ENCODE measurements at regions not wholly inside any gene's neighbourhood (a gene's known extent, or its start where the extent isn't known, plus 50 kb on each side); places are given as distances from the start of the nearest gene placed in this dataset.
A peak's percentile ranks its signal among the peaks of the same experiment; 100 is the strongest.
"Not testable (repeated sequence)": the region's sequence is repeated elsewhere in the genome, so short reads cannot be mapped to it uniquely, and the experiment has no call there.

DNA sequence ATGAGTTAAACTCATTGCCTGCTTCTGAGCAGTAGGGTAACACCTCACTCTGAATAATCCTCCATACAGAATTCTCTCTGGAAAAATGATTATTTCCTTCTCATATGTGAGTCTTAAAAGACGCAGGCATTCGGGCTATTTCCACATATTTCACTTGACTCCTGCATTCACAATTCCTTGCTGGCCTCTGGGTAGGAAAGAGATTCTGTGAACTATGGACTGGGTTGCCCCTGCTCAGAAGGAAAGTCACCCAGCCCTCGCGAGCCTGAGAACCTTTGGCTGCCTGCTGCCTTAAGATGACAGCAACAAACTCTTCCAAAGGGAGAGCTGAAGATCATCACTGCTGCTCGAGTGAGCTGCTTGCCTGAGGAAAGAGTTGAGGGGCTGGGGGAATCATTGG, 216.8 kb downstream of the BAMBI start:
- DNase-seq, result no peak

DNA sequence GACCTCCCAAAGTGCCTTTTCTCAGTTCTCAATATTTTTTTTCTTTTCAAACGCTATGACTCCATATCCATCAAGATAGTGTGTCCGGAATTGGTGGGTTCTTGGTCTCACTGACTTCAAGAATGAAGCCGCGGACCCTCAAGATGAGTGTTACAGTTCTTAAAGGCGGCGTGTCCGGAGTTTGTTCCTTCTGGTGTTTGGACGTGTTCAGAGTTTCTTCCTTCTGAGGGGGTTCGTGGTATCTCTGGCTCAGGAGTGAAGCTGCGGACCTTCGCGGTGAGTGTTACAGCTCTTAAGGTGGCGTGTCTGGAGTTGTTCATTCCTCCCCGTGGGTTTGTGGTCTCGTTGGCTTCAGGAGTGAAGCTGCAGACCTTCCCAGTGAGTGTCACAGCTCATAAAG, 218.3 kb downstream of the BAMBI start:
- DNase-seq, result not testable (repeated sequence)

DNA sequence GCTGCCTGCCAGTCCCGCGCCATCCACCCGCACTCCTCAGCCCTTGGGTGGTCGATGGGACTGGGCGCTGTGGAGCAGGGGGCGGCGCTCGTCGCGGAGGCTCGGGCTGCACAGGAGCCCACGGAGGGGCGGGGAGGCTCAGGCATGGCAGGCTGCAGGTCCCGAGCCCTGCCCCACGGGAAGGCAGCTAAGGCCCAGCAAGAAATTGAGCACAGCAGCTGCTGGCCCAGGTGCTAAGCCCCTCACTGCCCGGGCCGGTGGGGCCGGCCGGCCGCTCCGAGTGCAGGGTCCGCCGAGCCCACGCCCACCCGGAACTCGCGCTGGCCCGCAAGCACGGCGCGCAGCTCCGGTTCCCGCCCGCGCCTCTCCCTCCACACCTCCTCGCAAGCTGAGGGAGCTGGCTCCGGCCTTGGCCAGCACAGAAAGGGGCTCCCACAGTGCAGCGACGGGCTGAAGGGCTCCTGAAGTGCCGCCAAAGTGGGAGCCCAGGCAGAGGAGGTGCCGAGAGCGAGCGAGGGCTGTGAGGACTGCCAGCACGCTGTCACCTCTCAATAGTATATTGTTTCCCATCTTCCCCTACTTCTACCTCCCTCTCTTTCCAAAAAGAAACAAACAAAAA, 219.6 kb downstream of the BAMBI start:
- DNase-seq, result peak in 2 of 51 donors; percentile 6 to 10

DNA sequence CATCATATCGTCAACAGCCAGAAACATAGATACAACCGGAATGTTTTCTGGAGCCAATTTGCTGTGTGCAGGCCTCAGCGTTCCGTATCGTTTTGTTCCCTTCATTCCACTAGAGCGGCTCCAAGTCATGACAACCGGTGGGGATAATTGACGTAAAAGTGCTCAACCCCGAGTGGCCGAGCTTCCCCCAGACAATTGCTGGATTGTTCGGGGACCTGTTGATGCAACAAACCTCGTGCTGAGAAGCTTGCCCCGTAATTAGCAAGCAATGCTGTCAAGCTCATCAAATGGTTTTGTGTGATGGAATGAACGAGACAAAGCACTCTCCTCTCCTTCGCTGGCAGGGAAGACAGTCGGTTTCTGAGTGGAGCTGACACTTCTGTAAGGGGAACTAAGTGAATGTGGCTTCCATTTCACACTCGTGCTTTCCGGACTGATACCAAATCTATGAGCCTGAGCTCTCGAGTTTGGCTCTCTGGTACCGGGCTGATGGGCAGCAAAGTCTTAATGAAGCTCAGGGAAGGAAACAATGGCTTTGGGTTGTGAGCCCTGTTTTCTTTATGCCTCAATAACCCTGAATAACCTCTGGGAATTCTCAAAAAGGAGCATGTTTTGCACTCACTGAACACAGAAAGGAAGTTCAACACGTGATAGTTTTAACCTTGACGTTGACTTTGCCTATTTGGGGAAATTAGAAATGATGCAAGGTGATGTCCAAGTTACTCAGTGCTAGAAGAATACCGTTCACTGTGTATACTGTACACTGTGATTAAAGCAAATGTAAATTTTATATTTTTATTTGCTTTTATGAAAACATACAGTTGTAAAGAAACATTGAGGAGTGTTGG, 220.5 kb downstream of the BAMBI start:
- DNase-seq, result peak in 39 of 51 donors; percentile 6 to 75 (median 27)

DNA sequence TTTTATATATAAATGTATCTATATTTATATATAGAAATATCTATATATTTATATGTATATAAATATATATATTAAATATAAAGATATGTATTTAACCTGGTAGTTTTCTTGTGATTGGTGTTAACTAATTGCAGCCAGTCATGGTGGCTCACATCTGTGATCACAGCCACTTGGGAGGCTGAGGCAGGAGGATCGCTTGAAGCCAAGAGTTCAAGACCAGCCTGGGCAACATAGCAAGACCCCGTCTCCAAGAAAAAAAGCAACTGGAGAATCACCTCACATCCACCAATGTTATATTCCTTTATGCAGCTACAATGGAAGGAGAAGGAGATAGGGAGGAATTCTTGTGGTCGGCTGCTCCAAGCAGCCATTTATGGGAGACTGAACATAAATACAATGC, 224.9 kb downstream of the BAMBI start:
- no peak for DNase-seq

DNA sequence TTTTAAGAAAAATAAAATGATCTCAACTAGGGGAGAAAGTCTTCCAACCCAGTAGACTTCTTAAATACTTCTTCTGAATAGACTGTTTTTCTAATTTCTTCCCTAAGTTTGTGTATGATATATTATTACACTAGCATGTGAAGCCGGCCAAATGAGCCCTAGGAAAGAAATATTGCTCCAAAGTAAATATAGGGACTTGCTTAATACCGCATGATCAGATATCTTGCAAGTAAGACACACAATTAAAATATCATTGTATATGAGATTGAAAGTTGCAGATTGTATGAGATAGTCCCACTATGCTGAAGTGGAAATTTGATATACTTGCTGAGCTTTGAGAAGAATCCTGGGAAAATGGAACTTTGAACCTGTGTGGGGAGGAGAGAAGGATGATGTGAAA, 225.7 kb downstream of the BAMBI start:
- DNase-seq, result no peak

DNA sequence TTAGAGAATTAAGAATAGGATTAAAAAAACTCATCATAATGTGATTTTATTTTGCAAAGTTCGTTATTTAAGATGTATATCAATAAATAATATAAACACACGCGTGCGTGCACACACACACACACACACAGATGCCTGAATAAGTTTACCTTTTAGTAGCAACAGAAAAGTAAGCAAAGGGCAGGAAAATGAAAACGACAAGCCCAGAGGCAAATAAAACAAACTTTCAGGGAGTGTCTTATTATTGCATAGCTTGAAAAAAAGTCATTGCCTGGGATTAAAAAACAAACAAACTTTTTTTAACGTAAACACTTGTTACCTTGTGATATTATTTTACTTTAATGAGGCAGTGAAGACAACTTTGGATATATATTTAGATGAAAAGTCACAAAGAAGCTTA, 226.4 kb downstream of the BAMBI start:
- no peak for DNase-seq

DNA sequence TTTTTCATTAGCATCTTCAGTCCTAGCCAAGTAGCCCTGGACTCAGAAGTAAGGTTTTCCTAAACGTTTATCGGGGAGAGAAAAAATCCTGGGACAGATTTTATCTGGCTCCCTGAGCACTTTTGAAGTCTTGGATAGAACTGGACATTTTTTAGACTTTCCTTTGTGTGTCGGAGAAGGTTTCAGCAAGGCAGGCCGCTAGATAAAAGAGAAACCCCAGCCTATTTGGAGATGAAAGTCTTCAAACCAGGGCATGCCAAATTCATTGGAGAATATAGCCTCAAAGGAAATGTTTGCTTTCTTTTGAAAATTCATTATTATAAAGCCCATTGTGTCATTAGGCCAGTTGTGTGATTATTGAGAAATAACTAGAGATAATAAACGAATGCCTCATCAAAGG, 228.1 kb downstream of the BAMBI start:
- no peak for DNase-seq

DNA sequence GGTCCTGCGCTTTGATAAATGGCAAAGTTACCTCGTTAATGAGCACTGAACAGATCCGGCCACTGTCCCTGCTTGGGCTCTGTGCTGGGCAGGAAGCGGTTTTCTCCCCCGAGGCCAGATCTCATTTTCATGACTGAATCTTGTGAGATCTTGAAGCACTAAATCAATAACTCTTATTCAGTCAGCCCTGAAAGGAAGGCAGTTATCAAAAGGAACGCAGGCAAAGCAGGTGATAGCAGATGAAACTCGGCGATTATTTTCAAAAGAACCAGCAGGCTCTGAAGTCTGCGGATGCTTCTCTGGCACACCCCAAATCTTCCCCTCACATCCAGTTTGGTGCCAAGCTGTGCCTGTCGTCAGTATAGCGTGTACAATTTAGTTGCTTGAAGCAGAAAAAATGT, 228.7 kb downstream of the BAMBI start:
- DNase-seq, result no peak

DNA sequence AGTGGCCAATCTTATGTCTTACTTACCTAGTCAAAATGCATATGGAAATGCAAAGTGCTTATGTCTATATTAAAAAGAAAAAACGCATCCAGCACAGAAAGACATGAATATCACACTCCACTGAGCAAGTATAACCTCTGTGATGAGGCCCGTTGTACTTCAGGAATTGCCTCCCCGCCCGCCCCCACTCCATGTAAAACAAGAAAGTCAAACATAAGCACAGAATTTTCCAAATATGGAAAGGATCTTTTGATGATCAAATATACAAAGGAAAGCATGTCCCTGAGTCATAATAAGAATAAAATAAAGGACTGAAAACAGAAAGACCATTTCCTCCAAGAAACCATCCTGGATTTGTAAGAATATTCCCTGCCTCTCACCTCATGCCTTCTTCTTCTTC, 229.1 kb downstream of the BAMBI start:
- DNase-seq, result no peak

DNA sequence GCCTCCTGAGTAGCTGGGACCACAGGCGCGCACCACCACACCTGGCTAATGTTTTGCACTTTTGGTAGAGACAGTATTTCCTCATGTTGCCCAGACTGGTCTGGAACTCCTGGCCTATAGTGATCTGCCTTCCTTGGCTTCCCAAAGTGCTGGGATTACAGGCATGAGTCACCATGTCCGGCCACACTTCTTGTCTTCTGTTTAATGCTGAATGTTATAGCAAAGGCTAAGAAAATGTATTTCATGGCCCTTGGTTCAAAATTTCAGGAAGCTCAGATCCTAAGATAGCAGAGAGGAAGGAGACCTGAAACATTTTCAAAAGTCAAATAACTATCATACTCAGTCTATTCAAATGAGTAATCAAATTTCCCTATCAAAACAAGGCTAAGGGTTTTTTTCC, 229.6 kb downstream of the BAMBI start:
- DNase-seq, result no peak

DNA sequence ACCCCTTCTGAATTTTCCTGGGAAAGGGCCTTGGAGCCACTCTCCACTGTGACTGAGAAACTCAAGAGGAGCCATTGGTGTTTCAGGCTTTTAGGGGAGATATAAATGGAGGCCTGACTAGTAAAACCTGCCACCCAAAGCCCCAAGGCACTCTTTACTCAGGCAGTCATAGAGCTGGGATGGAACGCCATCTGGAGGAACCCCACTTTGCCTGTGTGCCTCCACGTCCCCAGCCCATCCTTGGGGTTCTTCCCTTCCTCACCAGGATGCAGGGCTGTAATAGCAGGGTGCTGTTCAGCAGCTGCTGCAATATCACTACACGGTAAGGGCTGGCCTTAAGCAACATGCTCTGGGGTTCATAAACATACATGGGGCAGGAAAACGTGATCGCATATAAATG, 232.6 kb downstream of the BAMBI start:
- DNase-seq, result no peak

DNA sequence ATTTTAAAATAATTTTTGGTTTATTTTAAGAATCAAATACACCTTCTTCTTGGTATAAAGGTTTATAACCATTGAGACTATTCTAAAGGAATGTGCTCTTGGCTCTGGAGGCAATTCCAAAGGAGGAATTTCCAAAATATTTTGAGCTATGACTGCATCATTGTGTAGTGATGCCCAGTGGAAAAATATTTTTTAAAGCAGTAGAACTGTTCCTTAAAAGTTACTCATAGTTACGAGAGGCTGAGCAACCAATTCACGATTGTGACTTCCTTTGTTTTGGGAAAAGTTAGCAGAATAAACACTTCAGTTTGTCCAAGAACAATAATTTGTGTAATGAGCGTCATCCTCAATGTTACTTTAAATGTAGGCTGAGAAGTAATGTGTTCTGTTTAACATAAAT, 233.6 kb downstream of the BAMBI start:
- no peak for DNase-seq

DNA sequence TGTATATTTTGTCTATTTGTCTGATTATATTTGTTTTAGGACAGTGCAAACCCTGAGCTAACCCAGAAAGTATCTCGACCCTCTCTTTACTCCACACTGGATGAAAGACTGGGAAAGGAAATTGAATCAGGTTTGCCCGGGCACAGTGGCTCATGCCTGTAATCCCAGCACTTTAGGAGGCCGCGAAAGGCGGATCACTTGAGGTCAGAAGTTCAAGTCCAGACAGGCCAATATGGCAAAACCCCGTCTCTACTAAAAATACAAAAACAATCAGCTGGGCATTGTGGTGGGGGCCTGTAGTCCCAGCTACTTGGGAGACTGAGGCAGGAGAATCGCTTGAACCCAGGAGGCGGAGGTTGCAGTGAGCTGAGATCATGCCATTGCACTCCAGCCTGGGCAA, 234.2 kb downstream of the BAMBI start:
- DNase-seq, result not testable (repeated sequence)

DNA sequence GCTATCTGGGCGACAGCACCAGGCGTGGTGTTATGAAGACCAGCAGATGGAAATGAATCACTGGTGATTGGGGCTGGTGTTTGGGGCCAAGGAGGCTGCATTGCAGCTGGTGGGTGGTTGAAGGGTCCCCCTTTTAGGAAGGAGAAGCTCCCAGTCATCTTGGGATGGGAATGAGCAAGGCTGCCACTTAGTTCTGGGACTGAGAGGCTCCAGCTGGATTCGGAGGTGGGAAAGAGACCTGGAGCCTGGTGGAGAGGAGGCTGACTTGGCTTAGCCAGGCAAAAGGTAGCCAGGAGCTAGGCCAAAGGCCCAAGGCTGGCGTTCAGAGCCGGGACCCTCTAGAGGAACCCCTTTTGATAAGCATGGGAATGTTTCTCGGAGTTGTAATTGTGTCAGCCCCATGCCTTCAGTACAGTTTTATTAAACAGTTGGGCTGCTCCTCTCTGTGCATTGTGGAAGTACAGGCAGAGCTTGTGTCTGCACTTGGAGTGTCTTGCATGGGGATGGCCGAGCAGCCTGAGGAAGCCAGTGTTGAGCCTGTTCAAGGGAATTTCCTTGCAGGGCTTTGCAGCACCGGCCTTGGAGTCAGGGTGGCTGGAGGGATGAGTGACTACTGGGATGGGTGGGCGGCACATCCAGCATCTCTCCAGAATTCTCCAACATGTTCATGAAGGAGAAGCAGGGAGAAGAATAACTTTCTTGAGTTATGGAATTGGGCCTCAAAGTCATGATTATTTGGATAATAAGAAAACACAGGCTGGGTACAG, 234.9 kb downstream of the BAMBI start:
- no peak for DNase-seq

DNA sequence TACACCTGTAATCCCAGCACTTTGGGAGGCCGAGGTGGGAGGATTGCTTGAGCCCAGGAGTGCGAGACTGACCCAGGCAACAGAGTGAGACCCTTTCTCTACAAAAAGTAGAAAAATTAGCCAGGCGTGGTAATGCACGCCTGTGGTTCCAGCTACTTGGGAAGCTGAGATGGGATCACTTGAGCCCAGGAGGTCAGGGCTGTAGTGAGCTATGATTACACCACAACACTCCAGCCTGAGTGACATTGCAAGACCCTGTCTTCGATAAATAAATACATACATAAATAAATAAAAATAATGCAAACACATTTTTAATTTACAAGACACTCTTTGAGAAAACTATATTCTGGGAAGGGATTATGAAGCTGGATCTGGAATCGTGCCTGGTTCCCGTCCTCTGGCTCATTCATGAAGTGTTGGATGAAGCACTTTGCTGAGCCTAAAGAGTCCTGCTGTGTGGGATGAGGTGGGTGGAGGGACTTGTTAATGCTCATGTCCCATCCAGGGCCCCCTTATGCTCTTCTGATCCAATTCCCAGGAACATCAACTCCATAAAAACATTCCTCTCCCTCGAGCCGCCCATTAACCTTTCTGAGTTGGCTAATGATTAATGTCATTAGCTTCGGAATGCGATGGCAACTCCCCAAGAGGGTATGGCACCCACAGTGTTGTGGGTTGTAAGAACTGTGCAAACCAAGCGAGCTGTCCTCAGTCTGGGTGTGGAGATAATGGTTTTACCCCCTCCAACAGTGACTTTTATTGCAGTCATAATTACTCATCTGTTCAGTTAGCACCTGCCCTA, 236.3 kb downstream of the BAMBI start:
- DNase-seq, result no peak

DNA sequence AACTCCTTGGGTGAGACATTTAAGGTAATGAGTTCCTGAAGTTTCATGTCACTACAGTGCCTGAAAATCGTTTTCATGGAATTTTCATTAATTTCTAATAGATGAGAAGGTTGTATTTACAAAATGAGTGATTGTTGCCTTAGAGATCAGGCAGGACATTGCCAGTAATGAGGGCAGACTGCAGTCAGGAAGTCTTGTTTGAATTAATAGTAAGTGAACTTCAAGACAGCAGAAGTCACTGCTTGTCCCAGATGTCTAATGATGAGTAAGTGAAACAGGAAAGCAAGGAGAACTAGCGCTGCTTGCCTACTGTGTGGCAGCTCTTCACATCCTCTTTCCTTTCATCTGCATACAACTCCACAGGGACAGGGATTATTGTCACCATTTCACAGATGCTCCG, 237.4 kb downstream of the BAMBI start:
- DNase-seq, result no peak

DNA sequence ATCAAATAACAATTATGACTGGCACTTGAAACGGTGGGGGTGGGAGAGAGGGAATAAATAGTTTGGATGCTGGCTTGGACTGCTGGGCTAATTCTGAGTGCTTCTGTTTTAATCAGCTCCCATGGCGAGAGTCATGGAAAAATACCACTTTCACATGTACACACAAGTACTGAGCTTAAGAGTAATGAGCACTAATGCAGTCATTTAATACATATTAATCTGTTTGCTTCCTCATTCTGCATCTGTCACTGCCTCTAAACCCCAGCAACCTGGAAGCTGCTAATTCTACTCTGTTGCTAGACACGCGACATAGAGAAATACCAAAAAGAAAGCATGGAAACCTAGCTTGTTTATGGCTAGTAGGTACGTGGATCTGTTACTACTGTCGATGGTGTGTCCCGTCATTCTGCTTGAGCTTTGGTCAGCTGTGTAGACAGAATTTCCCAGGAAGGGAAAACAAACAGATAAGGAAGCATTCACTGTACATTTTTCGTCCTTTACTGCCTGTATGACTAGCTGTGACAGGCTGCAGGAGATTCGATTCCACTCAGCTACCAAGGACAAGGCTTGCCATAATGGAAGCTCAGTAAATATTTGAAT, 238.8 kb downstream of the BAMBI start:
- no peak for DNase-seq

DNA sequence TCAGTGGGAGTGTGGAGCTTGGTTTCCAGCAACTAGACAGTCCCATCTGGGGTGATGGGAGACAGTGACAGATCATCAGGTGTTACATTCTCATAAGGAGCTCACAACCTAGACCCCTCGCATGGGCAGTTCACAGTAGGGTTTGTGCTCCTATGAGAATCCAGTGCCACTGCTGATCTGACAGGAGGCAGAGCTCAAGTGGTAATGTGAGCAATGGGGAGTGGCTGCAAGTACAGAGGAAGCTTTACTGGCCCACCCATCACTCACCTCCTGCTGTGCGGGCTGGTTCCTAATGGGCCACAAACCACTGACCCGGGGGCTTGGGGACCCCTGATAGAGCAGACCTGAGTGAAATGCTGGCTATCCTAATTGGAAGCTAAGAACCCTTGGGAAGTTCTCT, 242.8 kb downstream of the BAMBI start:
- no peak for DNase-seq

DNA sequence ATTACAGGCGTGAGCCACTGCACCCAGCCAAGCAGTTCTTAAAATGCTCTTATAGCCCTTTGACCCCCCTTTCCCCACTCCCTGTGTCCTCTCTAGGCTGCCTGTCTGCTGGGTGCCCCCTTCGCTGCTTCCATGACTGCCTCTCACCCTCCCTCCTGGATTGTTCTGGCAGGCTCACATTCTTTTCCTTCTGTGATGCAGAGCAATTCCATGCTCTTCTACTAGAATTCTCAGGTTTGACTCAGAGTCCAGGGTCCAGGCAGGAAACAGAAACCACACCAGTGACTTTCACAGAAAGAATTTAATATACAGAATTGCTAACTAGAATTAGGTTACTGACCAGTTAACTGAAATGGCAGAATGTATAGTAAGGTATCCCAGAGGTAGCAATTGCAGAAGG, 244.8 kb downstream of the BAMBI start:
- DNase-seq, result no peak

DNA sequence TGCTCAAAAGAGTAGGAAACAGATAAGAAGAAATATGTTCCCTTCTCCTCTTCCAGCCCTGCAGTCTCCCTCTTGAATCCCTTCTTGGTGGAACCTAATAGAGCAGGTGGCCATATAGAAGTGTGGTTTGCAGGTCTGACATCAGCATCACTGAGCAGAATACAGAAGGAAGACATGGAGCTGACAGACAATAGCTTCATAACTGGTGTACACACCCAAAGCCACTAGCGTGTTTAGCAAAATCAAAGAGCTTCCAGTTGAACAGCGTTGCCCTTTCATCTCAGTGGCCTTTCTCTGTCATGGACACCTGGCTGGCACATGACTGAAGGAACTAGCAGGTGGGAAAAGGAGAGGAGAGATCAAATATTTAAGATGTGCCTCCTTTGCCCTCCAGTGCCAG, 245.5 kb downstream of the BAMBI start:
- DNase-seq, result no peak
